Muscle of leg (tissue), 3 donors: ENCODE measurements at regions not wholly inside any gene's neighbourhood (a gene's known extent, or its start where the extent isn't known, plus 50 kb on each side); places are given as distances from the start of the nearest gene placed in this dataset.
"Not testable (repeated sequence)": the region's sequence is repeated elsewhere in the genome, so short reads cannot be mapped to it uniquely, and the experiment has no call there.

ENCODE experiments used
- DNase-seq: peaks from one replicate; pipeline ENCODE4 v3.0.0; 2013
- H3K27ac ChIP-seq: one replicate; pipeline ENCODE4 v1.5.1; 2013; ENCODE audit warnings: mild to moderate bottlenecking, low read length, control low read depth
- H3K27me3 ChIP-seq: one replicate; pipeline ENCODE4 v1.6.1; 2013; ENCODE audit warnings: low read length; ENCODE audit not compliant: control insufficient read depth, insufficient read depth
- H3K36me3 ChIP-seq: one replicate; pipeline ENCODE4 v1.6.1; 2013; ENCODE audit warnings: low read length; ENCODE audit not compliant: control insufficient read depth, insufficient read depth
- H3K4me1 ChIP-seq: one replicate; pipeline ENCODE4 v1.6.1; 2013; ENCODE audit warnings: low read length; ENCODE audit not compliant: control insufficient read depth, insufficient read depth
- H3K4me3 ChIP-seq: one replicate; pipeline ENCODE4 v1.5.1; 2013; ENCODE audit warnings: low read length, control low read depth
- H3K9me3 ChIP-seq: replicated peaks from 2 replicates; pipeline ENCODE4 v1.6.1; 2013; ENCODE audit warnings: low read depth, low read length; ENCODE audit not compliant: control insufficient read depth
- WGBS: methylation state at CpG from one replicate; pipeline ENCODE4 v1.1.5; 2013; ENCODE audit warnings: missing lambda C conversion rate; ENCODE audit not compliant: insufficient coverage; 5-methylcytosine and 5-hydroxymethylcytosine counted together

GRCh38 chr4:117014236-117014635 lies 71.1 kb downstream of the TRAM1L1 start:
- Histone ChIP-seq H3K36me3 (no peaks in the 10 kb centered on the region), H3K9me3 (no peaks in the 10 kb centered on the region), H3K4me1 (no peaks in the 10 kb centered on the region), H3K4me3 (no peak overlapping the region), H3K27ac (no peak overlapping the region), H3K27me3 (no peaks in the 10 kb centered on the region)
- DNase-seq: no peak
- WGBS: no CpG with 5 or more reads among the region's 3 CpGs

GRCh38 chr4:117010671-117011070 lies 74.7 kb downstream of the TRAM1L1 start:
- WGBS: no CpG with 5 or more reads among the region's 1 CpG
- H3K9me3 ChIP-seq: no peaks in the 10 kb centered on the region
- H3K4me1 ChIP-seq: no peaks in the 10 kb centered on the region
- no peak overlapping the region for H3K27ac ChIP-seq
- no peak overlapping the region for H3K4me3 ChIP-seq
- no peaks in the 10 kb centered on the region for H3K27me3 ChIP-seq
- no peaks in the 10 kb centered on the region for H3K36me3 ChIP-seq
- no peak for DNase-seq

DNA sequence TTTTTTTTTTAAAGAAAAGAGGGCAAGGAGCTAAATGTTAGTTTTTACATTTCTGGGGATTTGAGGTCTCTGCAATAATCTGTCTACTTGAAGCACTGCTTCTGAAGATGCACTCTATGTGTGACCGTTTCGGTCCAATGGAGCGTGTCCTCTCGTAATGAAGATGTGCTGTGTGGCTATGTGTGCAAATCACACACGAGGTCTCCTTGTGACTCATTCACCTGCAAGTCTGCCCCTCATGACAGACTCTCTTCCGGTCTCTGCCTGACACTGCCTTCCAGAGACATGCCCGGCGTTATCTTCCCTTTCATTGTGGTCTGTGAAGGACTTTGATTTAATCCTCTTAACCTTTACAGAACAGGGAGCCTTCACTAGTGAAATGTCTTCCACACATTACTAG lies 84.3 kb downstream of the TRAM1L1 start:
- H3K36me3 ChIP-seq: no peaks in the 10 kb centered on the region
- H3K4me3 ChIP-seq: no peak overlapping the region
- H3K27me3 ChIP-seq: no peaks in the 10 kb centered on the region
- no peaks in the 10 kb centered on the region for H3K4me1 ChIP-seq
- WGBS: 93% methylated on average over 5 of the region's 8 CpGs
- H3K27ac ChIP-seq: no peak overlapping the region
- no peak for DNase-seq
- H3K9me3 ChIP-seq: no peaks in the 10 kb centered on the region

DNA sequence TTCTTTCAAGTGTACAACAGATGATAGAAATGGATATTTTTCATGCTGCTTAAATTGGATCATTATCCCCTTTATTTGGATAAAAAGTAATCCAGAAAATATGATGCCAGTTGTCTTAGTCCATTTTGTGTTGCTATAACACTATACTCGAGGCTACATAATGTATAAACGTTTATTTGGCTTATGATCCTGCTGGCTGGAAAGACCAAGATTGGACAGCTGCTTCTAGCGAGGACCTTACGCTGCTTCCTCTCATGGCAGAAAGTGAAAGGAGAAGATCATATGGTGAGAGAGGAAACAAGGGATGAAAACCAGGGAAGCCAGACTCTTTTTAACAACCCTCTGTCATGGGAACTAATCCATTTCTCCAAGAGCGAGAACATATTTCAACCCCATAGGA lies 102.7 kb downstream of the TRAM1L1 start:
- DNase-seq: peak; percentile 50
- H3K4me3 ChIP-seq: no peak overlapping the region
- 82% methylated on average over 4 of the region's 5 CpGs for WGBS
- no peaks in the 10 kb centered on the region for H3K9me3 ChIP-seq
- no peaks in the 10 kb centered on the region for H3K27me3 ChIP-seq
- no peak overlapping the region for H3K27ac ChIP-seq
- no peaks in the 10 kb centered on the region for H3K36me3 ChIP-seq
- no peaks in the 10 kb centered on the region for H3K4me1 ChIP-seq

DNA sequence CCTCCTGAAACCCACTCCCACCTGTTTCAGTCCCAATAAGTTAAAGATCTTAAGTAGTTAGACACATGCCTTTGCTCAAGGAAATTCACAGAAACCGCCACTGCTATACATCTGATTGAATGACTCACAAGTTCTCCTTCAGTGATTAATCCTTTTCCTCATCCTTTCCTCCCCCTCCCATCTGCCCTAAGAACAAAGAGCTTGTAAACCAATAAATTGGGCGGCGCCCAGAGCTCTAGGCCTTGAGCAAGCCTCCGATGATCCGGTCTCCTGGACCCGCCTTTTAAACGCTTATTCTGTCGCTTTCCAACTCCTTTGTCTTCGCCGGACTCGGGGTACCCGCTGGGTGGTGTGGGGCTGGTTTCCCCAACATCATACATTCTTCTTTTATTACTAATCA lies 104.9 kb downstream of the TRAM1L1 start:
- H3K36me3 ChIP-seq, H3K27me3 ChIP-seq, H3K9me3 ChIP-seq, H3K4me3 ChIP-seq, H3K4me1 ChIP-seq, DNase-seq, H3K27ac ChIP-seq: not testable (repeated sequence)
- 72% methylated on average over 3 of the region's 12 CpGs for WGBS

DNA sequence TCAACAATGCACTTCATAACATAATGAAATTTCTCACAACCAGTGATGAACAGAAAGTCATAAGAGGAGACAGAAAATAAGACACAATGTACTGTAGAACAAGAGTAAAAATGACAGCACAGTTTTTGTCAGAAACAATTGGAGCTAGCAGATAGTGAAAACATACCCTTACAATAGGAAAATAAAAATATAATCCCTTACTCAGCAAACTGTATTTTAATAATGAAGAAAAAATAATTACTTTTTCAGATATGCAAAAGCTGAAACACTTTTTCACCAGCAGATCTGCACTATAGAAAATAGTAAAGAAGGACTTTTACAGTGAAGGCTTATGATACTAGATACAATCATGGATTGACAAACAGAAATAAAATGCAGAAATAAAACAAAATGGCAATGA lies 126.3 kb downstream of the TRAM1L1 start:
- DNase-seq: no peak
- H3K4me1 ChIP-seq: no peaks in the 10 kb centered on the region

DNA sequence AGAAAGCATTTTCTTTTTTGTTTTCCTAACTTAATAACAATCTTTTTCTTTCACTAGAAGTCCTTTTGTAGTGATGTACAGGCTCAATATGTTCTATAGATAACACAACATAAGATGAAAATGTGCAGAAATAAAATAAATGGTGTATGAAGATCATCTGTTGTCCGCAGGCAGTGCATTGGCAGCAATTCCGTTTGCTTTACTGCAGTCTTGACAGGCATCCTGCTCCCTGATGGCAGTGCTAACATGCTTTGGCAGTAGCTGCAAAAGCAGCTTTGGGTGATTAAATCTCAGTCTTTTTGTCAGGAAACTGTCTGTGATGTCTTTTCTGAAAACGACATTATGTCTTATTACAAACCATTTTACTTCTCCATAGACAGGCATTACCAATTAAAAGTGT lies 131.4 kb downstream of the TRAM1L1 start:
- Histone ChIP-seq H3K36me3 (no peaks in the 10 kb centered on the region), H3K4me3 (no peak overlapping the region), H3K27me3 (no peaks in the 10 kb centered on the region), H3K27ac (no peak overlapping the region), H3K9me3 (no peaks in the 10 kb centered on the region), H3K4me1 (no peaks in the 10 kb centered on the region)
- no peak for DNase-seq
- 40% methylated on average over 1 of the region's 3 CpGs for WGBS

More for the DNA sequence above, 126.3 kb downstream of the TRAM1L1 start:
- Histone ChIP-seq H3K36me3 (no peaks in the 10 kb centered on the region), H3K27ac (no peak overlapping the region), H3K27me3 (no peaks in the 10 kb centered on the region), H3K4me3 (no peak overlapping the region), H3K9me3 (no peaks in the 10 kb centered on the region)

DNA sequence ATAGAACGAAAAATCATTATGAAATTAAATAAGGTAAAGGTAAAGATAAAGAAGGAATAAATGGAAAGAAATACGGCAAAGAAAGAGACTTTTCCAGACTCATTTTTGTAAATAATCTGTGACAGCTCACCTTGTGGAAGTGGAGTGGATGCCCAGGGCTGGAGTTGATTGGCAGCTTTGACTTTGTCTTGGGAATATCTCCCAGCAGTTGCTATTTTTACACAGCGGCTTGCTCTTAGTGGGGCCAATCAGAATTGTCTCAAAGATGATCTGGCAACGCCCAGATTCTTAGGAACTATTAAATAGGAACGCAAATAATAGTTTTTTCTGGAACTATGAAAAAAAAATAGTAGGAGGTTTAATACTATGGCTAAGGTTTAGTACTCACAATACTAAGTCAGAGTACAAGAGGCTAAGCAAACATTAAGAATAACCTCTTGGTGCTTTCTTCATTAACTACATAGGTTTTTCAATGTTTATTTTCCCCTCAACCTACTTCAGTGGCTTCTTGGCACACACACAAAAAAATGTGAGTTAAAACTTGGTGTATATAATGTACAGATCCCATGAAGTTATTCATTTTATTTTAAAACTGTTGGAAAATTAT lies 132.7 kb downstream of the TRAM1L1 start:
- Histone ChIP-seq H3K27me3 (no peaks in the 10 kb centered on the region), H3K4me3 (no peak overlapping the region), H3K27ac (no peak overlapping the region), H3K36me3 (no peaks in the 10 kb centered on the region), H3K9me3 (no peaks in the 10 kb centered on the region), H3K4me1 (no peaks in the 10 kb centered on the region)
- 88% methylated on average over 1 of the region's 5 CpGs for WGBS
- no peak for DNase-seq

- no peaks in the 10 kb centered on the region for H3K36me3 ChIP-seq
- H3K27me3 ChIP-seq: no peaks in the 10 kb centered on the region
- DNase-seq: no peak
- WGBS: 75% methylated on average over 2 of the region's 4 CpGs
- H3K27ac ChIP-seq: no peak overlapping the region
- no peak overlapping the region for H3K4me3 ChIP-seq
- H3K4me1 ChIP-seq: no peaks in the 10 kb centered on the region
- H3K9me3 ChIP-seq: no peaks in the 10 kb centered on the region
These were observed 135.5 kb downstream of the TRAM1L1 start for GRCh38 chr4:116949856-116950255.

DNA sequence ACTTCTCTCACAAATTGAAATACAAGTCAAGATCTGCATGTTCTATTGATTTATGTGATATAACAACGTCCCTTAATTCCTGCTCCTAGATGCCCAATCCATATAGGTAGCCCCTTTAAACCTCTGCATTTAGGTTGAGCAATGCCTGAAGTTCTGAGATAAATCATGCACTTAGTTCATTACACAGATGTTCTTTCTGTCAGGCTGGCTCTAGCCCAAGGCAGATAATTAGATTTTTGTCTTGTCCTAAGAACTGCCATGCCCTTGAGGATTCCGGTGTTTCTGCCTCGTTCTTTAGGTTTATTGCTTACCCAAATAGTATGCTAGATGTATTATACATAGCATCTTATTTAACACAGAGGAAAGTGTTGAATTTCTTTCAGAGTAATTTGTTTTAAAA lies 143.1 kb downstream of the TRAM1L1 start:
- H3K27ac ChIP-seq: no peak overlapping the region
- no peaks in the 10 kb centered on the region for H3K4me1 ChIP-seq
- H3K36me3 ChIP-seq: no peaks in the 10 kb centered on the region
- H3K9me3 ChIP-seq: no peaks in the 10 kb centered on the region
- no peaks in the 10 kb centered on the region for H3K27me3 ChIP-seq
- whole genome bisulfite sequencing: no CpG with 5 or more reads among the region's 3 CpGs
- no peak overlapping the region for H3K4me3 ChIP-seq
- DNase-seq: no peak

GRCh38 chr4:116930329-116930728 lies 155.0 kb downstream of the TRAM1L1 start:
- no CpG with 5 or more reads among the region's 1 CpG for WGBS
- peaks cover 3% of the 10 kb centered on the region for H3K27me3 ChIP-seq
- H3K27ac ChIP-seq: no peak overlapping the region
- no peaks in the 10 kb centered on the region for H3K36me3 ChIP-seq
- DNase-seq: no peak
- H3K9me3 ChIP-seq: no peaks in the 10 kb centered on the region
- H3K4me1 ChIP-seq: no peaks in the 10 kb centered on the region
- H3K4me3 ChIP-seq: no peak overlapping the region
